Activated naive CD4-positive, alpha-beta T cell treated with anti-CD3 and anti-CD28 coated beads, Interleukin-2, amount 50 U/mL, for 24 hours (primary cell): ENCODE measurements at regions not wholly inside any gene's neighbourhood (a gene's known extent, or its start where the extent isn't known, plus 50 kb on each side); places are given as distances from the start of the nearest gene placed in this dataset.
"Not testable (repeated sequence)": the region's sequence is repeated elsewhere in the genome, so short reads cannot be mapped to it uniquely, and the experiment has no call there.

Experiments
- H3K27ac Mint-ChIP-seq: one replicate; pipeline ENCODE4 v1.8.0; 2021; ENCODE audit warnings: mild to moderate bottlenecking, mixed read lengths
- H3K27me3 Mint-ChIP-seq: one replicate; pipeline ENCODE4 v1.8.0; 2021; ENCODE audit warnings: mixed read lengths
- H3K36me3 Mint-ChIP-seq: one replicate; pipeline ENCODE4 v1.8.0; 2021; ENCODE audit warnings: mixed read lengths
- H3K4me1 Mint-ChIP-seq: one replicate; pipeline ENCODE4 v1.8.0; 2021; ENCODE audit warnings: mixed read lengths
- H3K4me3 Mint-ChIP-seq: one replicate; pipeline ENCODE4 v1.8.0; 2021; ENCODE audit warnings: mild to moderate bottlenecking, mixed read lengths
- H3K9me3 Mint-ChIP-seq: one replicate; pipeline ENCODE4 v1.8.0; 2021; ENCODE audit warnings: mixed read lengths

- Mint-ChIP-seq H3K36me3 (no peaks in the 10 kb centered on the region), H3K4me1 (no peaks in the 10 kb centered on the region), H3K27me3 (no peaks in the 10 kb centered on the region), H3K9me3 (peaks cover 18% of the 10 kb centered on the region), H3K4me3 (no peak overlapping the region), H3K27ac (no peak overlapping the region)
These were observed 726.9 kb upstream of the CHAC2 start for GRCh38 chr2:53040536-53041229.

GRCh38 chr2:53036196-53036595 is 731.4 kb upstream of the CHAC2 start:
- Mint-ChIP-seq H3K4me3 (no peak overlapping the region), H3K36me3 (no peaks in the 10 kb centered on the region), H3K27ac (no peak overlapping the region), H3K9me3 (peaks cover 4% of the 10 kb centered on the region), H3K4me1 (no peaks in the 10 kb centered on the region), H3K27me3 (no peaks in the 10 kb centered on the region)

GRCh38 chr2:53035153-53035552 is 732.5 kb upstream of the CHAC2 start:
- no peaks in the 10 kb centered on the region for H3K27me3 Mint-ChIP-seq
- no peak overlapping the region for H3K4me3 Mint-ChIP-seq
- H3K9me3 Mint-ChIP-seq = peaks cover 4% of the 10 kb centered on the region
- H3K36me3 Mint-ChIP-seq = no peaks in the 10 kb centered on the region
- no peaks in the 10 kb centered on the region for H3K4me1 Mint-ChIP-seq
- H3K27ac Mint-ChIP-seq = no peak overlapping the region

- no peak overlapping the region for H3K4me3 Mint-ChIP-seq
- H3K4me1 Mint-ChIP-seq = no peaks in the 10 kb centered on the region
- no peaks in the 10 kb centered on the region for H3K36me3 Mint-ChIP-seq
- no peaks in the 10 kb centered on the region for H3K27me3 Mint-ChIP-seq
- H3K9me3 Mint-ChIP-seq = no peaks in the 10 kb centered on the region
- H3K27ac Mint-ChIP-seq = no peak overlapping the region
These were observed 734.2 kb upstream of the CHAC2 start for GRCh38 chr2:53033411-53033810.

GRCh38 chr2:53028746-53029423 is 738.7 kb upstream of the CHAC2 start:
- no peak overlapping the region for H3K27ac Mint-ChIP-seq
- no peaks in the 10 kb centered on the region for H3K4me1 Mint-ChIP-seq
- no peaks in the 10 kb centered on the region for H3K9me3 Mint-ChIP-seq

GRCh38 chr2:53028225-53028624 is 739.4 kb upstream of the CHAC2 start:
- Mint-ChIP-seq H3K9me3 (peaks cover 6% of the 10 kb centered on the region), H3K36me3 (no peaks in the 10 kb centered on the region), H3K4me3 (no peak overlapping the region)

More at GRCh38 chr2:53028746-53029423, 738.7 kb upstream of the CHAC2 start:
- no peak overlapping the region for H3K4me3 Mint-ChIP-seq
- H3K36me3 Mint-ChIP-seq = no peaks in the 10 kb centered on the region
- H3K27me3 Mint-ChIP-seq = no peaks in the 10 kb centered on the region

GRCh38 chr2:53022248-53022647 is 745.4 kb upstream of the CHAC2 start:
- H3K27ac Mint-ChIP-seq, H3K4me3 Mint-ChIP-seq, H3K36me3 Mint-ChIP-seq, H3K4me1 Mint-ChIP-seq, H3K27me3 Mint-ChIP-seq, H3K9me3 Mint-ChIP-seq: not testable (repeated sequence)

More at GRCh38 chr2:53028225-53028624, 739.4 kb upstream of the CHAC2 start:
- H3K4me1 Mint-ChIP-seq = no peaks in the 10 kb centered on the region
- H3K27me3 Mint-ChIP-seq = no peaks in the 10 kb centered on the region
- no peak overlapping the region for H3K27ac Mint-ChIP-seq

- Mint-ChIP-seq H3K27ac (no peak overlapping the region), H3K4me3 (no peak overlapping the region), H3K4me1 (no peaks in the 10 kb centered on the region), H3K27me3 (no peaks in the 10 kb centered on the region), H3K36me3 (no peaks in the 10 kb centered on the region), H3K9me3 (peaks cover 6% of the 10 kb centered on the region)
These were observed 745.8 kb upstream of the CHAC2 start for GRCh38 chr2:53021828-53022227.

GRCh38 chr2:53021292-53021691 is 746.3 kb upstream of the CHAC2 start:
- Mint-ChIP-seq H3K4me3 (no peak overlapping the region), H3K4me1 (no peaks in the 10 kb centered on the region), H3K27me3 (no peaks in the 10 kb centered on the region), H3K27ac (no peak overlapping the region), H3K9me3 (peaks cover 6% of the 10 kb centered on the region), H3K36me3 (no peaks in the 10 kb centered on the region)

- Mint-ChIP-seq H3K4me3 (no peak overlapping the region), H3K9me3 (peaks cover 6% of the 10 kb centered on the region), H3K27me3 (no peaks in the 10 kb centered on the region), H3K4me1 (no peaks in the 10 kb centered on the region), H3K36me3 (no peaks in the 10 kb centered on the region), H3K27ac (no peak overlapping the region)
These were observed 748.7 kb upstream of the CHAC2 start for GRCh38 chr2:53018825-53019425.

GRCh38 chr2:53006980-53007379 is 760.6 kb upstream of the CHAC2 start:
- Mint-ChIP-seq H3K4me1 (no peaks in the 10 kb centered on the region), H3K27ac (no peak overlapping the region)

GRCh38 chr2:53004413-53004812 is 763.2 kb upstream of the CHAC2 start:
- no peak overlapping the region for H3K4me3 Mint-ChIP-seq
- no peak overlapping the region for H3K27ac Mint-ChIP-seq
- peaks cover 6% of the 10 kb centered on the region for H3K9me3 Mint-ChIP-seq
- peaks cover 3% of the 10 kb centered on the region for H3K27me3 Mint-ChIP-seq
- H3K36me3 Mint-ChIP-seq = no peaks in the 10 kb centered on the region
- no peaks in the 10 kb centered on the region for H3K4me1 Mint-ChIP-seq

More at GRCh38 chr2:53006980-53007379, 760.6 kb upstream of the CHAC2 start:
- Mint-ChIP-seq H3K4me3 (no peak overlapping the region), H3K36me3 (no peaks in the 10 kb centered on the region), H3K9me3 (peaks cover 6% of the 10 kb centered on the region), H3K27me3 (peaks cover 3% of the 10 kb centered on the region)

- no peaks in the 10 kb centered on the region for H3K36me3 Mint-ChIP-seq
- H3K27ac Mint-ChIP-seq = no peak overlapping the region
- no peak overlapping the region for H3K4me3 Mint-ChIP-seq
- H3K4me1 Mint-ChIP-seq = no peaks in the 10 kb centered on the region
- H3K9me3 Mint-ChIP-seq = no peaks in the 10 kb centered on the region
- H3K27me3 Mint-ChIP-seq = no peaks in the 10 kb centered on the region
These were observed 772.2 kb upstream of the CHAC2 start for GRCh38 chr2:52995424-52995823.

GRCh38 chr2:52976143-52976949 is 791.3 kb upstream of the CHAC2 start:
- Mint-ChIP-seq H3K27me3 (peaks cover 1% of the 10 kb centered on the region), H3K27ac (no peak overlapping the region), H3K4me3 (no peak overlapping the region), H3K4me1 (no peaks in the 10 kb centered on the region), H3K9me3 (peaks cover 5% of the 10 kb centered on the region), H3K36me3 (no peaks in the 10 kb centered on the region)

- Mint-ChIP-seq H3K36me3 (no peaks in the 10 kb centered on the region), H3K9me3 (peaks cover 5% of the 10 kb centered on the region), H3K4me1 (no peaks in the 10 kb centered on the region), H3K27me3 (peaks cover 1% of the 10 kb centered on the region), H3K4me3 (no peak overlapping the region), H3K27ac (no peak overlapping the region)
These were observed 793.5 kb upstream of the CHAC2 start for GRCh38 chr2:52974127-52974526.
